Immature natural killer cell (primary cell): ENCODE measurements at regions not wholly inside any gene's neighbourhood (a gene's known extent, or its start where the extent isn't known, plus 50 kb on each side); places are given as distances from the start of the nearest gene placed in this dataset.

Experiments
- DNase-seq, 3 donors: peaks; one replicate each; pipeline ENCODE4 v3.0.0; 2022; ENCODE audit warnings: mixed read lengths in 1 of 3
- H3K27ac Mint-ChIP-seq, 6 donors: one replicate each; pipeline ENCODE4 v1.8.0; 2020; ENCODE audit warnings: mixed read lengths in 6 of 6, mild to moderate bottlenecking in 5 of 6, inconsistent platforms in 4 of 6, moderate library complexity in 3 of 6
- H3K27me3 Mint-ChIP-seq, 3 donors: one replicate each; pipeline ENCODE4 v1.8.0; 2020 to 2021; ENCODE audit warnings: low read depth in 3 of 3, mild to moderate bottlenecking in 3 of 3, mixed read lengths in 3 of 3, moderate library complexity in 3 of 3, inconsistent platforms in 1 of 3
- H3K36me3 Mint-ChIP-seq, 3 donors: one replicate each; pipeline ENCODE4 v1.8.0; 2020; ENCODE audit warnings: mixed read lengths in 3 of 3, inconsistent platforms in 2 of 3, mild to moderate bottlenecking in 2 of 3
- H3K4me1 Mint-ChIP-seq, 2 donors: one replicate each; pipeline ENCODE4 v1.8.0; 2020; ENCODE audit warnings: inconsistent platforms in 2 of 2, mild to moderate bottlenecking in 2 of 2, mixed read lengths in 2 of 2, moderate library complexity in 1 of 2
- H3K4me3 Mint-ChIP-seq, 5 donors: one replicate each; pipeline ENCODE4 v1.8.0; 2020; ENCODE audit warnings: mild to moderate bottlenecking in 5 of 5, mixed read lengths in 5 of 5, inconsistent platforms in 3 of 5, moderate library complexity in 3 of 5
- H3K9me3 Mint-ChIP-seq, 6 donors: one replicate each; pipeline ENCODE4 v1.8.0; 2020; ENCODE audit warnings: mild to moderate bottlenecking in 6 of 6, mixed read lengths in 6 of 6, inconsistent platforms in 4 of 6, moderate library complexity in 3 of 6

- no peak overlapping the region for H3K27ac Mint-ChIP-seq
- no peaks in the 10 kb centered on the region for H3K36me3 Mint-ChIP-seq
- H3K27me3 Mint-ChIP-seq, result peaks cover 0 to 9% (median 4%) of the 10 kb centered on the region in 3 donors
- H3K9me3 Mint-ChIP-seq, result no peaks in the 10 kb centered on the region
- no peak overlapping the region for H3K4me3 Mint-ChIP-seq
- H3K4me1 Mint-ChIP-seq, result no peaks in the 10 kb centered on the region
- DNase-seq, result no peak
These were observed 53.3 kb upstream of the NRP1 start for GRCh38 chr10:33387720-33388119.

DNA sequence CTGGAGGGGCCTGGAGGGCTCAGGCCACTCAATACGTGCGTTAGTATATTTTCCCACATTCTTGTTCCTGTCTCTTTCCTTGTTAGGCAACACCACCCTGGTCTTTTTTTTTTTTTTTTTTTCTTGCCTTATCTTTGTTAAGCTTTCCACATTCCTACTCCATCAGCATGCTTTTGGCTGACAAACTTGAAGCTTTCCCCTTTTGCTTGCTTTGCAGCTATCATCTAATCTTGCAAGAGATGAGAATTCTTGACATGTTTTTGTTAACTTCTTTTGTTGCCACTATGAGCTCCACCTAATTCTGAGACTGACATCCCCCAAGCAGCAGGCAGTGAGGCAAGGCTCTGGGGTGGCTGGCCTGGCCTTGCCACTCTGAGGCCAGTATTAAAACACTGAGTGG, 52.5 kb upstream of the NRP1 start:
- Mint-ChIP-seq H3K4me1 (no peaks in the 10 kb centered on the region), H3K27ac (no peak overlapping the region)

DNA sequence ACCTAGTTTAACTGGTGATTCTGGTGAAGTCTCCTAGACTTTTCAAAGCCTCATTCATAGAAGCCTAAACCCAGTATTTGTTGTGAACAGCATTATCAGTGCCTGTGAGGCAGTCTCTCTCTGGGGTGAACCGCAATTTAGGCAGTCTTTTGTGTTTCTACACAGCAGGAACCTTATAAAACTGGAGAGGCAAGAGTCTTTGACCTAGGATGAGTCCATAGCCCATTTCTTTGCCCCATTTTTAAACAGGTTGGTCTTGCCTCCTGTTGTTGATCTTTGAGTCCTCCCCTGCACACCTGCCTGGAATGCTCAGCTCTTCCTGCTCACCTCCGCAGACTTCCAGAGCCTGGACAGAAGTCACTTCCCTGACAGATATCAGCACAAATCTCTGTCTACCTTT, 51.2 kb upstream of the NRP1 start:
- DNase-seq, result no peak
- Mint-ChIP-seq H3K27me3 (peaks cover 4 to 9% (median 6%) of the 10 kb centered on the region in 3 donors), H3K36me3 (no peaks in the 10 kb centered on the region), H3K27ac (no peak overlapping the region), H3K9me3 (no peaks in the 10 kb centered on the region), H3K4me1 (no peaks in the 10 kb centered on the region), H3K4me3 (no peak overlapping the region)

More for the DNA sequence above, 52.5 kb upstream of the NRP1 start:
- H3K27me3 Mint-ChIP-seq, result peaks cover 0 to 9% (median 6%) of the 10 kb centered on the region in 3 donors
- no peak for DNase-seq
- no peaks in the 10 kb centered on the region for H3K36me3 Mint-ChIP-seq
- no peak overlapping the region for H3K4me3 Mint-ChIP-seq
- no peaks in the 10 kb centered on the region for H3K9me3 Mint-ChIP-seq

- DNase-seq, result no peak
- no peaks in the 10 kb centered on the region for H3K4me1 Mint-ChIP-seq
- no peaks in the 10 kb centered on the region for H3K9me3 Mint-ChIP-seq
- H3K27me3 Mint-ChIP-seq, result peaks cover 6 to 11% (median 7%) of the 10 kb centered on the region in 3 donors
- H3K36me3 Mint-ChIP-seq, result no peaks in the 10 kb centered on the region
- H3K4me3 Mint-ChIP-seq, result no peak overlapping the region
- no peak overlapping the region for H3K27ac Mint-ChIP-seq
These were observed 50.5 kb upstream of the NRP1 start for GRCh38 chr10:33385015-33385414.
